ENCODE measurements at regions not wholly inside any gene's neighbourhood (a gene's known extent, or its start where the extent isn't known, plus 50 kb on each side); places are given as distances from the start of the nearest gene placed in this dataset.

DNA sequence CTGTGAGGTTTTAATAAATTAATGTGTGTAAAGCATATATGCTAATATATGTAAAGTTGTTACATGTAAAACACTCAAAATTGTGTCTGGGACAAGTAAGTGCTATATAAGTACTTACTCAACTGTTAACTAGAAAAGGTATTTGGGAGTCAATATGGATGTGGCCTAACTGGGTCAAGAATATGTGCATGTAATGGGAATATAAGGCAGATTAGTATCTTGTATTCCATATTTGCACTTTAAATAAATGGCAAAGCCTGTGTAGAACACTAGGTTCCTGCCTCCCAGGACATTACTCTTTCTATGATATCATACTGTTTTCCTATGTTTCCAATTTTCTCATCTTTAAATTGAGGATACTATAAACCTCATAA, 270.6 kb downstream of the FBXO8 start:
- TF ChIP-seq POLR2A (IDR thresholded peaks at IDR 0.05), result no peak
- TF ChIP-seq, protein P1, sequence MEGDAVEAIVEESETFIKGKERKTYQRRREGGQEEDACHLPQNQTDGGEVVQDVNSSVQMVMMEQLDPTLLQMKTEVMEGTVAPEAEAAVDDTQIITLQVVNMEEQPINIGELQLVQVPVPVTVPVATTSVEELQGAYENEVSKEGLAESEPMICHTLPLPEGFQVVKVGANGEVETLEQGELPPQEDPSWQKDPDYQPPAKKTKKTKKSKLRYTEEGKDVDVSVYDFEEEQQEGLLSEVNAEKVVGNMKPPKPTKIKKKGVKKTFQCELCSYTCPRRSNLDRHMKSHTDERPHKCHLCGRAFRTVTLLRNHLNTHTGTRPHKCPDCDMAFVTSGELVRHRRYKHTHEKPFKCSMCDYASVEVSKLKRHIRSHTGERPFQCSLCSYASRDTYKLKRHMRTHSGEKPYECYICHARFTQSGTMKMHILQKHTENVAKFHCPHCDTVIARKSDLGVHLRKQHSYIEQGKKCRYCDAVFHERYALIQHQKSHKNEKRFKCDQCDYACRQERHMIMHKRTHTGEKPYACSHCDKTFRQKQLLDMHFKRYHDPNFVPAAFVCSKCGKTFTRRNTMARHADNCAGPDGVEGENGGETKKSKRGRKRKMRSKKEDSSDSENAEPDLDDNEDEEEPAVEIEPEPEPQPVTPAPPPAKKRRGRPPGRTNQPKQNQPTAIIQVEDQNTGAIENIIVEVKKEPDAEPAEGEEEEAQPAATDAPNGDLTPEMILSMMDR (IDR thresholded peaks at IDR 0.05), result no peak
- no peak for TF ChIP-seq EP300 (IDR thresholded peaks at IDR 0.05)
- TF ChIP-seq POLR2AphosphoS5 (IDR thresholded peaks at IDR 0.05), result no peak
